ENCODE measurements at regions not wholly inside any gene's neighbourhood (a gene's known extent, or its start where the extent isn't known, plus 50 kb on each side); places are given as distances from the start of the nearest gene placed in this dataset.

GRCh38 chr1:221891708-221892107, 149.8 kb upstream of the DUSP10 start:
- intact Hi-C loops (cut with DNase I; ENCODE audit: low total_unique reads): no loop called here
- WGBS, 5 donors: 64 to 89% (median 76%) methylated on average over 1 of the region's 1 CpG
- H3K27me3 ChIP-seq (replicated peaks in 1 of 7): no peaks in the 10 kb centered on the region

GRCh38 chr1:221888801-221889200, 146.9 kb upstream of the DUSP10 start:
- H3K4me1 ChIP-seq: no peaks in the 10 kb centered on the region
- H3K4me3 ChIP-seq: no peak overlapping the region
- TF ChIP-seq CTCF (IDR thresholded peaks at IDR 0.05 in 8 of 11, conservative IDR thresholded peaks at IDR 0.05 in 3 of 11) (no peak), POLR2AphosphoS5 (IDR thresholded peaks at IDR 0.05) (no peak), POLR2A (IDR thresholded peaks at IDR 0.05) (no peak)
- no peak overlapping the region for H3K27ac ChIP-seq
- H3K36me3 ChIP-seq: no peaks in the 10 kb centered on the region
- no peaks in the 10 kb centered on the region for H3K27me3 ChIP-seq (replicated peaks in 1 of 7)
- no peak for DNase-seq
- intact Hi-C loops (cut with DNase I; ENCODE audit: low total_unique reads): no loop called here
- 77 to 91% (median 85%) methylated on average over 5 of the region's 5 CpGs for WGBS, 5 donors
- no peaks in the 10 kb centered on the region for H3K9me3 ChIP-seq

More at GRCh38 chr1:221891708-221892107, 149.8 kb upstream of the DUSP10 start:
- no peaks in the 10 kb centered on the region for H3K4me1 ChIP-seq
- DNase-seq: no peak
- H3K4me3 ChIP-seq: no peak overlapping the region
- H3K9me3 ChIP-seq: no peaks in the 10 kb centered on the region
- H3K36me3 ChIP-seq: no peaks in the 10 kb centered on the region
- H3K27ac ChIP-seq: no peak overlapping the region
- TF ChIP-seq POLR2A (IDR thresholded peaks at IDR 0.05) (no peak), POLR2AphosphoS5 (IDR thresholded peaks at IDR 0.05) (no peak), CTCF (IDR thresholded peaks at IDR 0.05 in 8 of 11, conservative IDR thresholded peaks at IDR 0.05 in 3 of 11) (no peak)

- H3K36me3 ChIP-seq: no peaks in the 10 kb centered on the region
- intact Hi-C loops (cut with DNase I; ENCODE audit: low total_unique reads): no loop called here
- DNase-seq: no peak
These were observed 146.3 kb upstream of the DUSP10 start for GRCh38 chr1:221888218-221888617.

GRCh38 chr1:221887758-221888157, 145.9 kb upstream of the DUSP10 start:
- Histone ChIP-seq H3K27me3 (replicated peaks in 1 of 7) (no peaks in the 10 kb centered on the region), H3K36me3 (no peaks in the 10 kb centered on the region), H3K4me1 (no peaks in the 10 kb centered on the region), H3K4me3 (no peak overlapping the region), H3K27ac (no peak overlapping the region), H3K9me3 (no peaks in the 10 kb centered on the region)
- intact Hi-C loops (cut with DNase I; ENCODE audit: low total_unique reads): no loop called here
- DNase-seq: no peak
- TF ChIP-seq CTCF (IDR thresholded peaks at IDR 0.05 in 8 of 11, conservative IDR thresholded peaks at IDR 0.05 in 3 of 11): no peak
- TF ChIP-seq POLR2AphosphoS5 (IDR thresholded peaks at IDR 0.05): no peak
- TF ChIP-seq POLR2A (IDR thresholded peaks at IDR 0.05): no peak
- WGBS, 5 donors: 86 to 94% (median 91%) methylated on average over 2 of the region's 2 CpGs

More at GRCh38 chr1:221888218-221888617, 146.3 kb upstream of the DUSP10 start:
- no peak for TF ChIP-seq CTCF (IDR thresholded peaks at IDR 0.05 in 8 of 11, conservative IDR thresholded peaks at IDR 0.05 in 3 of 11)
- no peak for TF ChIP-seq POLR2A (IDR thresholded peaks at IDR 0.05)
- no peak for TF ChIP-seq POLR2AphosphoS5 (IDR thresholded peaks at IDR 0.05)
- Histone ChIP-seq H3K27ac (no peak overlapping the region), H3K9me3 (no peaks in the 10 kb centered on the region), H3K4me1 (no peaks in the 10 kb centered on the region), H3K4me3 (no peak overlapping the region), H3K27me3 (replicated peaks in 1 of 7) (no peaks in the 10 kb centered on the region)
- 49 to 77% (median 71%) methylated on average over 11 of the region's 11 CpGs for WGBS, 5 donors
